Hippocampal formation (tissue), 2 donors: ENCODE measurements at regions not wholly inside any gene's neighbourhood (a gene's known extent, or its start where the extent isn't known, plus 50 kb on each side); places are given as distances from the start of the nearest gene placed in this dataset.
"Not testable (repeated sequence)": the region's sequence is repeated elsewhere in the genome, so short reads cannot be mapped to it uniquely, and the experiment has no call there.

ENCODE experiments used
- DNase-seq, 2 donors: peaks; one replicate each; lab custom pipeline; 2025; lab: John Stamatoyannopoulos, UW

- DNase-seq = no peak
Measured at GRCh38 chr1:192418552-192419285, 101.9 kb downstream of the RGS21 start.

GRCh38 chr1:192430644-192431043, 113.9 kb downstream of the RGS21 start:
- no peak for DNase-seq

GRCh38 chr1:192435704-192436103, 118.9 kb downstream of the RGS21 start:
- DNase-seq = no peak

- no peak for DNase-seq
Measured at GRCh38 chr1:192436441-192437078, 119.8 kb downstream of the RGS21 start.

- DNase-seq = no peak
Measured at GRCh38 chr1:192438737-192439136, 121.9 kb downstream of the RGS21 start.

- DNase-seq = no peak
Measured at GRCh38 chr1:192439373-192440025, 122.7 kb downstream of the RGS21 start.

- DNase-seq = no peak
Measured at GRCh38 chr1:192441492-192441891, 124.7 kb downstream of the RGS21 start.

- no peak for DNase-seq
Measured at GRCh38 chr1:192442736-192443135, 125.9 kb downstream of the RGS21 start.

GRCh38 chr1:192443616-192444015, 126.8 kb downstream of the RGS21 start:
- DNase-seq = no peak

- DNase-seq = no peak
Measured at GRCh38 chr1:192445241-192445640, 128.4 kb downstream of the RGS21 start.

- DNase-seq = peak in 1 of 2 donors; percentile 53
Measured at GRCh38 chr1:192445839-192446489, 129.2 kb downstream of the RGS21 start.

GRCh38 chr1:192448026-192448578, 127.5 kb upstream of the RGS1 start:
- no peak for DNase-seq

- no peak for DNase-seq
Measured at GRCh38 chr1:192453360-192453992, 122.1 kb upstream of the RGS1 start.

- DNase-seq = no peak
Measured at GRCh38 chr1:192459467-192459866, 116.1 kb upstream of the RGS1 start.

- no peak for DNase-seq
Measured at GRCh38 chr1:192461684-192462083, 113.9 kb upstream of the RGS1 start.

GRCh38 chr1:192462616-192463015, 113.0 kb upstream of the RGS1 start:
- DNase-seq = no peak

- DNase-seq = no peak
Measured at GRCh38 chr1:192463661-192464060, 111.9 kb upstream of the RGS1 start.

GRCh38 chr1:192465221-192465620, 110.4 kb upstream of the RGS1 start:
- DNase-seq = not testable (repeated sequence)

GRCh38 chr1:192474080-192474683, 101.4 kb upstream of the RGS1 start:
- DNase-seq = peak in 1 of 2 donors; percentile 63

GRCh38 chr1:192475329-192475728, 100.2 kb upstream of the RGS1 start:
- no peak for DNase-seq

- no peak for DNase-seq
Measured at GRCh38 chr1:192475970-192476369, 99.6 kb upstream of the RGS1 start.
